Neural cell (in vitro differentiated cells): ENCODE measurements at regions not wholly inside any gene's neighbourhood (a gene's known extent, or its start where the extent isn't known, plus 50 kb on each side); places are given as distances from the start of the nearest gene placed in this dataset.

Experiments
- H2AFZ ChIP-seq: fragments of 200-600, 300-800 bp; sonication (generic), shearing (Covaris generic); 2 replicates; pipeline ENCODE4 v1.6.0; 2014; ENCODE audit warnings: low read depth, mild to moderate bottlenecking, antibody characterized with exemption, low read length, moderate library complexity
- H3F3A ChIP-seq: fragments of 200-600 bp; shearing (Covaris generic); 2 replicates; pipeline ENCODE4 v1.6.1; 2016; ENCODE audit warnings: mild to moderate bottlenecking, moderate library complexity, mixed read lengths, antibody characterized with exemption, low read length; ENCODE audit not compliant: insufficient read depth, poor library complexity, severe bottlenecking
- H3K27ac ChIP-seq: fragments of 200-600, 300-800 bp; sonication (generic), shearing (Covaris generic); 2 replicates; pipeline ENCODE4 v1.5.1; 2014; ENCODE audit warnings: mild to moderate bottlenecking, low read length, moderate library complexity
- H3K27me3 ChIP-seq: fragments of 300-800, 200-600 bp; sonication (generic), shearing (Covaris generic); 2 replicates; pipeline ENCODE4 v1.6.0; 2014; ENCODE audit warnings: mild to moderate bottlenecking, low read depth, low read length, moderate library complexity; ENCODE audit not compliant: insufficient read depth
- H3K36me3 ChIP-seq: fragments of 300-800, 200-600 bp; sonication (generic), shearing (Covaris generic); 2 replicates; pipeline ENCODE4 v1.5.1; 2014; ENCODE audit warnings: mild to moderate bottlenecking, antibody characterized with exemption, low read length, moderate library complexity; ENCODE audit not compliant: insufficient read depth
- H3K4me2 ChIP-seq: fragments of 300-800, 200-600 bp; sonication (generic), shearing (Covaris generic); 2 replicates; pipeline ENCODE4 v1.6.0; 2014; ENCODE audit warnings: mild to moderate bottlenecking, low read length
- H3K4me3 ChIP-seq: fragments of 300-800, 200-600 bp; sonication (generic), shearing (Covaris generic); 2 replicates; pipeline ENCODE4 v1.5.1; 2014; ENCODE audit warnings: mild to moderate bottlenecking, low read length, moderate library complexity
- H3K79me2 ChIP-seq: fragments of 200-600 bp; shearing (Covaris generic); replicated peaks from 2 replicates; pipeline ENCODE4 v1.6.0; 2014; ENCODE audit warnings: mild to moderate bottlenecking, low read length, moderate library complexity; ENCODE audit not compliant: insufficient read depth
- H3K9ac ChIP-seq: fragments of 300-800, 200-600 bp; sonication (generic), shearing (Covaris generic); 2 replicates; pipeline ENCODE4 v1.6.1; 2016; ENCODE audit warnings: mild to moderate bottlenecking, low read length, mixed read lengths
- H3K9me2 ChIP-seq: fragments of 200-600 bp; shearing (Covaris generic); 2 replicates; pipeline ENCODE4 v1.6.1; 2016; ENCODE audit warnings: mild to moderate bottlenecking, low read length, mixed read lengths; ENCODE audit not compliant: insufficient read depth
- H3K9me3 ChIP-seq: fragments of 200-600, 300-800 bp; sonication (generic), shearing (Covaris generic); 2 replicates; pipeline ENCODE4 v1.6.1; 2016; ENCODE audit warnings: mild to moderate bottlenecking, mixed run types, low read length, moderate library complexity, mixed read lengths
- H4K20me1 ChIP-seq: fragments of 200-600 bp; shearing (Covaris generic); 2 replicates; pipeline ENCODE4 v1.6.1; 2016; ENCODE audit warnings: mild to moderate bottlenecking, mixed run types; ENCODE audit not compliant: insufficient read depth
- EP300 ChIP-seq: fragments of 450-650 bp; conservative IDR thresholded peaks from 2 replicates; pipeline ENCODE4 v1.6.1; 2014; ENCODE audit warnings: antibody characterized with exemption, mild to moderate bottlenecking, moderate library complexity; ENCODE audit not compliant: poor library complexity, severe bottlenecking
- EZH2 ChIP-seq: fragments of 200-600, 300-800 bp; shearing (Covaris generic), sonication (generic); IDR thresholded peaks from 2 replicates; pipeline ENCODE4 v1.6.1; 2014; ENCODE audit warnings: antibody characterized with exemption, low read length, borderline replicate concordance, mild to moderate bottlenecking; ENCODE audit not compliant: insufficient read depth, poor library complexity, severe bottlenecking
- MXI1 ChIP-seq: fragments of 450-650 bp; conservative IDR thresholded peaks from 2 replicates; pipeline ENCODE4 v1.6.1; 2014; ENCODE audit warnings: antibody characterized with exemption, mild to moderate bottlenecking; ENCODE audit not compliant: poor library complexity, severe bottlenecking
- POLR2AphosphoS5 ChIP-seq: IDR thresholded peaks from 2 replicates; pipeline ENCODE4 v1.6.1; 2012
- RAD21 ChIP-seq: fragments of 450-650 bp; conservative IDR thresholded peaks from 2 replicates; pipeline ENCODE4 v1.6.1; 2014; ENCODE audit warnings: antibody characterized with exemption, mild to moderate bottlenecking, moderate library complexity
- SMC3 ChIP-seq: fragments of 450-650 bp; conservative IDR thresholded peaks from 2 replicates; pipeline ENCODE4 v1.6.1; 2014; ENCODE audit warnings: antibody characterized with exemption, mild to moderate bottlenecking, moderate library complexity; ENCODE audit not compliant: poor library complexity
- TAF1 ChIP-seq: IDR thresholded peaks from 2 replicates; pipeline ENCODE4 v1.6.1; 2012; ENCODE audit warnings: low read depth
- TF ChIP-seq, protein P1 (sequence below): IDR thresholded peaks from 2 replicates; pipeline ENCODE4 v1.6.1; 2012; ENCODE audit warnings: borderline replicate concordance
- TF ChIP-seq, protein P2 (sequence below): fragments of 450-650 bp; IDR thresholded peaks from 2 replicates; pipeline ENCODE4 v1.5.1; 2014; ENCODE audit warnings: antibody characterized with exemption, mild to moderate bottlenecking, moderate library complexity; ENCODE audit not compliant: poor library complexity, severe bottlenecking

DNA sequence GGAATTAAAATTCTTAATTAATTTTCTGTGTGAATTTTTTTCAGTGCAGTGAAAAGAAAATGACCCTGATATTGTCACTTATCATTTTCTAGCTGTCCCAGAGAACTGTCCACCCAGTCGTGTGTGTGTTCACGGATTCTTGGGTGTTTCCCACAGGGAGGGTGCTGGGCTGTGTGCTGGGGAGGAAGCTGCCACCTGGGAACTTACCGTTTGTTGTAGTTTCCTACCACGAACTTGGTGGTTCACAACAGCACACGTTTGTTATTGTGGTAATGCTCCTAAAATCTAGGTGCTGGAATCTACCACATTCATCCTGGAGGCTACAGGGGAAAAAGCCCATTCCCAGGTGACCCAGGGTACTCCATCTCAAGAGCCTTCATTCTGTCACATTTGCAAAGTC lies 276.1 kb downstream of the GLRX3 start:
- no peaks in the 10 kb centered on the region for H3K9me2 ChIP-seq
- TF ChIP-seq TAF1 (no peak), POLR2AphosphoS5 (no peak), RAD21 (no peak), EP300 (no peak), EZH2 (no peak)
- no peak overlapping the region for H3K9ac ChIP-seq
- no peaks in the 10 kb centered on the region for H3K79me2 ChIP-seq
- H3K4me3 ChIP-seq, result no peak overlapping the region
- no peaks in the 10 kb centered on the region for H3K36me3 ChIP-seq
- H3K27ac ChIP-seq, result no peak overlapping the region
- no peak overlapping the region for H3K4me2 ChIP-seq
- H3F3A ChIP-seq, result no peaks in the 10 kb centered on the region
- H4K20me1 ChIP-seq, result no peaks in the 10 kb centered on the region
- no peak overlapping the region for H2AFZ ChIP-seq
- no peaks in the 10 kb centered on the region for H3K9me3 ChIP-seq
- no peaks in the 10 kb centered on the region for H3K27me3 ChIP-seq

- TF ChIP-seq SMC3, result no peak
- TF ChIP-seq RAD21, result no peak
- TF ChIP-seq, protein P1, sequence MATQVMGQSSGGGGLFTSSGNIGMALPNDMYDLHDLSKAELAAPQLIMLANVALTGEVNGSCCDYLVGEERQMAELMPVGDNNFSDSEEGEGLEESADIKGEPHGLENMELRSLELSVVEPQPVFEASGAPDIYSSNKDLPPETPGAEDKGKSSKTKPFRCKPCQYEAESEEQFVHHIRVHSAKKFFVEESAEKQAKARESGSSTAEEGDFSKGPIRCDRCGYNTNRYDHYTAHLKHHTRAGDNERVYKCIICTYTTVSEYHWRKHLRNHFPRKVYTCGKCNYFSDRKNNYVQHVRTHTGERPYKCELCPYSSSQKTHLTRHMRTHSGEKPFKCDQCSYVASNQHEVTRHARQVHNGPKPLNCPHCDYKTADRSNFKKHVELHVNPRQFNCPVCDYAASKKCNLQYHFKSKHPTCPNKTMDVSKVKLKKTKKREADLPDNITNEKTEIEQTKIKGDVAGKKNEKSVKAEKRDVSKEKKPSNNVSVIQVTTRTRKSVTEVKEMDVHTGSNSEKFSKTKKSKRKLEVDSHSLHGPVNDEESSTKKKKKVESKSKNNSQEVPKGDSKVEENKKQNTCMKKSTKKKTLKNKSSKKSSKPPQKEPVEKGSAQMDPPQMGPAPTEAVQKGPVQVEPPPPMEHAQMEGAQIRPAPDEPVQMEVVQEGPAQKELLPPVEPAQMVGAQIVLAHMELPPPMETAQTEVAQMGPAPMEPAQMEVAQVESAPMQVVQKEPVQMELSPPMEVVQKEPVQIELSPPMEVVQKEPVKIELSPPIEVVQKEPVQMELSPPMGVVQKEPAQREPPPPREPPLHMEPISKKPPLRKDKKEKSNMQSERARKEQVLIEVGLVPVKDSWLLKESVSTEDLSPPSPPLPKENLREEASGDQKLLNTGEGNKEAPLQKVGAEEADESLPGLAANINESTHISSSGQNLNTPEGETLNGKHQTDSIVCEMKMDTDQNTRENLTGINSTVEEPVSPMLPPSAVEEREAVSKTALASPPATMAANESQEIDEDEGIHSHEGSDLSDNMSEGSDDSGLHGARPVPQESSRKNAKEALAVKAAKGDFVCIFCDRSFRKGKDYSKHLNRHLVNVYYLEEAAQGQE, result no peak
- TF ChIP-seq MXI1, result no peak
- Histone ChIP-seq H3K36me3 (no peaks in the 10 kb centered on the region), H2AFZ (no peak overlapping the region), H3K79me2 (no peaks in the 10 kb centered on the region), H3K27ac (no peak overlapping the region), H3K4me2 (no peak overlapping the region), H3K4me3 (no peak overlapping the region), H3F3A (no peaks in the 10 kb centered on the region), H4K20me1 (no peaks in the 10 kb centered on the region), H3K9me3 (no peaks in the 10 kb centered on the region), H3K9me2 (no peaks in the 10 kb centered on the region), H3K27me3 (no peaks in the 10 kb centered on the region), H3K9ac (no peak overlapping the region)
Observed at GRCh38 chr10:130416334-130417150, 280.4 kb downstream of the GLRX3 start.

DNA sequence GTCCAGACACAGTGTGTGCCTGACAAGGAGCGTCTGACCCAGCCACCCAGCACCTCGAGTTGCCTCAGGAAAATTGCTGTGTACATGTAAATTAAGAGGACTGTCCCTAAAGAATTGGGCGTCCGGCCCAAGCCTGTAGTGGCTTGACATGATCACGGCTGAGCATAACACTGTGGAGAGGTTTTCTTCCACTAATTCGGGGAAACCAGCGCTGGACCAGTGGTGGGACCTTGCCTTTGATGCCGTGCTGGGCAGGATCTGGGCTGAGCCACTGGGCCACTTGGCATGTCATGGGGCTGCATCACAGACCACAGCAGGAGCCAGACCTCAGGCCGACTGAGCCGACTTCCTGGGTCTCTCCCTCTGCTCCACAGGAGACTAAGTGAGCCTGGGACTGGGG lies 282.5 kb downstream of the GLRX3 start:
- Histone ChIP-seq H3K9me3 (no peaks in the 10 kb centered on the region), H3K9me2 (no peaks in the 10 kb centered on the region), H3K4me3 (no peak overlapping the region), H3K79me2 (no peaks in the 10 kb centered on the region), H3K9ac (no peak overlapping the region), H2AFZ (no peak overlapping the region), H3K27ac (no peak overlapping the region), H3F3A (no peaks in the 10 kb centered on the region), H3K27me3 (no peaks in the 10 kb centered on the region), H3K36me3 (no peaks in the 10 kb centered on the region), H4K20me1 (no peaks in the 10 kb centered on the region), H3K4me2 (no peak overlapping the region)
- TF ChIP-seq TAF1, result no peak
- no peak for TF ChIP-seq RAD21
- TF ChIP-seq, protein P2, sequence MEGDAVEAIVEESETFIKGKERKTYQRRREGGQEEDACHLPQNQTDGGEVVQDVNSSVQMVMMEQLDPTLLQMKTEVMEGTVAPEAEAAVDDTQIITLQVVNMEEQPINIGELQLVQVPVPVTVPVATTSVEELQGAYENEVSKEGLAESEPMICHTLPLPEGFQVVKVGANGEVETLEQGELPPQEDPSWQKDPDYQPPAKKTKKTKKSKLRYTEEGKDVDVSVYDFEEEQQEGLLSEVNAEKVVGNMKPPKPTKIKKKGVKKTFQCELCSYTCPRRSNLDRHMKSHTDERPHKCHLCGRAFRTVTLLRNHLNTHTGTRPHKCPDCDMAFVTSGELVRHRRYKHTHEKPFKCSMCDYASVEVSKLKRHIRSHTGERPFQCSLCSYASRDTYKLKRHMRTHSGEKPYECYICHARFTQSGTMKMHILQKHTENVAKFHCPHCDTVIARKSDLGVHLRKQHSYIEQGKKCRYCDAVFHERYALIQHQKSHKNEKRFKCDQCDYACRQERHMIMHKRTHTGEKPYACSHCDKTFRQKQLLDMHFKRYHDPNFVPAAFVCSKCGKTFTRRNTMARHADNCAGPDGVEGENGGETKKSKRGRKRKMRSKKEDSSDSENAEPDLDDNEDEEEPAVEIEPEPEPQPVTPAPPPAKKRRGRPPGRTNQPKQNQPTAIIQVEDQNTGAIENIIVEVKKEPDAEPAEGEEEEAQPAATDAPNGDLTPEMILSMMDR, result no peak
- TF ChIP-seq EP300, result no peak
- TF ChIP-seq, protein P1, result no peak
- no peak for TF ChIP-seq MXI1
- no peak for TF ChIP-seq POLR2AphosphoS5
- no peak for TF ChIP-seq SMC3
- no peak for TF ChIP-seq EZH2
